ENCODE measurements at regions not wholly inside any gene's neighbourhood (a gene's known extent, or its start where the extent isn't known, plus 50 kb on each side); places are given as distances from the start of the nearest gene placed in this dataset.

GRCh38 chr6:22079783-22080182 lies 217.1 kb downstream of the PRL start:
- dilution Hi-C loops (cut with MboI; ENCODE audit: extremely low pct_ligation_motif_present, low sequenced_read_pairs), result no loop called here
- no peak overlapping the region for H3K4me2 ChIP-seq (ENCODE audit: control insufficient read depth, extremely low read depth, insufficient read depth, low read depth, low read length)
- H3K27ac ChIP-seq (ENCODE audit: control insufficient read depth, insufficient read depth, low read length), result no peak overlapping the region
- H3K4me3 ChIP-seq (ENCODE audit: control insufficient read depth in 2 of 3, extremely low read depth in 1 of 3, insufficient read depth in 2 of 3, low read depth in 1 of 3, low read length in 3 of 3), result no peak overlapping the region
- TF ChIP-seq CTCF (optimal IDR thresholded peaks at IDR 0.05 in 1 of 3, IDR thresholded peaks at IDR 0.05 in 1 of 3, conservative IDR thresholded peaks at IDR 0.05 in 1 of 3; ENCODE audit: extremely low read depth in 1 of 3, insufficient read depth in 2 of 3, low read length in 3 of 3) (no peak), EZH2 (IDR thresholded peaks at IDR 0.05; ENCODE audit: low read length) (no peak)
- H3K9me1 ChIP-seq (ENCODE audit: control insufficient read depth, extremely low read depth, insufficient read depth, low read length), result no peaks in the 10 kb centered on the region
- H3K9ac ChIP-seq (ENCODE audit: control insufficient read depth, extremely low read depth, insufficient read depth, low read length), result no peak overlapping the region
- no peaks in the 10 kb centered on the region for H4K20me1 ChIP-seq (ENCODE audit: control insufficient read depth, extremely low read depth, insufficient read depth, low read length)
- FAIRE-seq (no peak), DNase-seq (ENCODE audit: low read depth, low spot score) (no peak)
- no peak overlapping the region for H2AFZ ChIP-seq (ENCODE audit: control insufficient read depth, low read length)
- no peaks in the 10 kb centered on the region for H3K9me3 ChIP-seq (ENCODE audit: control insufficient read depth, low read depth, low read length)
- H3K27me3 ChIP-seq (ENCODE audit: control insufficient read depth, extremely low read depth, insufficient read depth, low read length), result no peaks in the 10 kb centered on the region
- H3K79me2 ChIP-seq (ENCODE audit: control insufficient read depth, insufficient read depth, low read length), result no peaks in the 10 kb centered on the region
- H3K36me3 ChIP-seq (ENCODE audit: control insufficient read depth in 2 of 2, extremely low read depth in 1 of 2, insufficient read depth in 2 of 2, low read length in 2 of 2), result no peaks in the 10 kb centered on the region
- no peaks in the 10 kb centered on the region for H3K4me1 ChIP-seq (ENCODE audit: control insufficient read depth, extremely low read depth, insufficient read depth, low read length)

- H2AFZ ChIP-seq (ENCODE audit: control insufficient read depth, low read length), result no peak overlapping the region
- no peak for FAIRE-seq
Observed at GRCh38 chr6:22081709-22082108, 215.1 kb downstream of the PRL start.

More at GRCh38 chr6:22081709-22082108, 215.1 kb downstream of the PRL start:
- no peak for DNase-seq (ENCODE audit: low read depth, low spot score)
- no peak overlapping the region for H3K4me3 ChIP-seq (ENCODE audit: control insufficient read depth in 2 of 3, extremely low read depth in 1 of 3, insufficient read depth in 2 of 3, low read depth in 1 of 3, low read length in 3 of 3)
- H4K20me1 ChIP-seq (ENCODE audit: control insufficient read depth, extremely low read depth, insufficient read depth, low read length), result no peaks in the 10 kb centered on the region
- no peaks in the 10 kb centered on the region for H3K36me3 ChIP-seq (ENCODE audit: control insufficient read depth in 2 of 2, extremely low read depth in 1 of 2, insufficient read depth in 2 of 2, low read length in 2 of 2)
- TF ChIP-seq CTCF (optimal IDR thresholded peaks at IDR 0.05 in 1 of 3, IDR thresholded peaks at IDR 0.05 in 1 of 3, conservative IDR thresholded peaks at IDR 0.05 in 1 of 3; ENCODE audit: extremely low read depth in 1 of 3, insufficient read depth in 2 of 3, low read length in 3 of 3), result no peak
- no peak for TF ChIP-seq EZH2 (IDR thresholded peaks at IDR 0.05; ENCODE audit: low read length)
- H3K27me3 ChIP-seq (ENCODE audit: control insufficient read depth, extremely low read depth, insufficient read depth, low read length), result no peaks in the 10 kb centered on the region
- H3K27ac ChIP-seq (ENCODE audit: control insufficient read depth, insufficient read depth, low read length), result no peak overlapping the region
- no peak overlapping the region for H3K4me2 ChIP-seq (ENCODE audit: control insufficient read depth, extremely low read depth, insufficient read depth, low read depth, low read length)
- no peaks in the 10 kb centered on the region for H3K9me1 ChIP-seq (ENCODE audit: control insufficient read depth, extremely low read depth, insufficient read depth, low read length)
- no peaks in the 10 kb centered on the region for H3K79me2 ChIP-seq (ENCODE audit: control insufficient read depth, insufficient read depth, low read length)
- dilution Hi-C loops (cut with MboI; ENCODE audit: extremely low pct_ligation_motif_present, low sequenced_read_pairs), result no loop called here
- no peak overlapping the region for H3K9ac ChIP-seq (ENCODE audit: control insufficient read depth, extremely low read depth, insufficient read depth, low read length)
- H3K9me3 ChIP-seq (ENCODE audit: control insufficient read depth, low read depth, low read length), result no peaks in the 10 kb centered on the region
- H3K4me1 ChIP-seq (ENCODE audit: control insufficient read depth, extremely low read depth, insufficient read depth, low read length), result no peaks in the 10 kb centered on the region

All from keratinocyte (primary cell).